Endothelial cell of umbilical vein (primary cell): ENCODE measurements at regions not wholly inside any gene's neighbourhood (a gene's known extent, or its start where the extent isn't known, plus 50 kb on each side); places are given as distances from the start of the nearest gene placed in this dataset.

Experiments
- EZH2 ChIP-seq: IDR thresholded peaks from 2 replicates; pipeline ENCODE4 v1.6.1; 2012; ENCODE audit warnings: borderline replicate concordance, low read depth, mild to moderate bottlenecking, moderate library complexity, low read length, inconsistent platforms; ENCODE audit not compliant: severe bottlenecking
- FOS ChIP-seq: IDR thresholded peaks from 2 replicates; pipeline ENCODE4 v1.6.1; 2011; ENCODE audit warnings: mild to moderate bottlenecking, low read length, moderate library complexity, borderline replicate concordance; ENCODE audit not compliant: insufficient read depth
- JUN ChIP-seq: IDR thresholded peaks from 2 replicates; pipeline ENCODE4 v1.6.1; 2011; ENCODE audit warnings: borderline replicate concordance, low read depth; ENCODE audit not compliant: insufficient read length, insufficient read depth
- MYC ChIP-seq: IDR thresholded peaks from one replicate; pipeline ENCODE4 v1.6.1; 2011; ENCODE audit warnings: mild to moderate bottlenecking, low read depth, low read length
- POLR2A ChIP-seq: IDR thresholded peaks from 2 replicates; pipeline ENCODE4 v1.6.1; 2012; ENCODE audit warnings: low read depth, mild to moderate bottlenecking, control low read depth, low read length
- POLR2AphosphoS5 ChIP-seq: IDR thresholded peaks from 2 replicates; pipeline ENCODE4 v1.6.1; 2012; ENCODE audit warnings: low read depth, mild to moderate bottlenecking, control low read depth, low read length, moderate library complexity; ENCODE audit not compliant: insufficient read depth
- TF ChIP-seq, protein P1 (sequence below), 2 donors: IDR thresholded peaks; 1 replicate in 1 of 2; 2 replicates in 1 of 2; pipeline ENCODE4 v1.5.1; 2011; ENCODE audit warnings: low read length in 2 of 2, mild to moderate bottlenecking in 2 of 2, moderate library complexity in 2 of 2, control low read depth in 1 of 2, inconsistent platforms in 1 of 2, low read depth in 1 of 2; ENCODE audit not compliant: insufficient read depth in 1 of 2; ENCODE audit errors: extremely low read depth in 1 of 2
- TF ChIP-seq, protein P2 (sequence below): IDR thresholded peaks from 2 replicates; pipeline ENCODE4 v1.6.1; 2011; ENCODE audit not compliant: insufficient read depth, insufficient read length

DNA sequence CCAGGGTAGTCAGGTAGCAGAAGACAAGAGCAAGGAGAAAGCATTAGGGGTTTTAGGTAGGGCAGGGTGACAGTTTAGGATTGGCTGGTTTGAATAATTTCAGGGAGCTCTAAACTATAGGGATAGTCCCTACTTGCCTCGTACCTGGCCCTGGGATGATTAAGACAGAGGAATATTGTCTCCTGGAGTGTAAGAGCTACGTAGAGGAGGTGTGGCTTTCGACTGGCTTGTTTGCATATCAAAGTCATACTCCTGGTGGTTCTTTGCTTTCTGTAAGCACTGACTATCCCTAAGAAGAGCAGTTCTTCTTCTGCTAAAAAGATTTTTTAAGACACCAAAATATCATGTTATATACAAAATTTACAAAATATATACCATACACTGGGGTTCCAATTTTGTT is 1867.4 kb downstream of the SUCLG1 start:
- TF ChIP-seq, protein P1, sequence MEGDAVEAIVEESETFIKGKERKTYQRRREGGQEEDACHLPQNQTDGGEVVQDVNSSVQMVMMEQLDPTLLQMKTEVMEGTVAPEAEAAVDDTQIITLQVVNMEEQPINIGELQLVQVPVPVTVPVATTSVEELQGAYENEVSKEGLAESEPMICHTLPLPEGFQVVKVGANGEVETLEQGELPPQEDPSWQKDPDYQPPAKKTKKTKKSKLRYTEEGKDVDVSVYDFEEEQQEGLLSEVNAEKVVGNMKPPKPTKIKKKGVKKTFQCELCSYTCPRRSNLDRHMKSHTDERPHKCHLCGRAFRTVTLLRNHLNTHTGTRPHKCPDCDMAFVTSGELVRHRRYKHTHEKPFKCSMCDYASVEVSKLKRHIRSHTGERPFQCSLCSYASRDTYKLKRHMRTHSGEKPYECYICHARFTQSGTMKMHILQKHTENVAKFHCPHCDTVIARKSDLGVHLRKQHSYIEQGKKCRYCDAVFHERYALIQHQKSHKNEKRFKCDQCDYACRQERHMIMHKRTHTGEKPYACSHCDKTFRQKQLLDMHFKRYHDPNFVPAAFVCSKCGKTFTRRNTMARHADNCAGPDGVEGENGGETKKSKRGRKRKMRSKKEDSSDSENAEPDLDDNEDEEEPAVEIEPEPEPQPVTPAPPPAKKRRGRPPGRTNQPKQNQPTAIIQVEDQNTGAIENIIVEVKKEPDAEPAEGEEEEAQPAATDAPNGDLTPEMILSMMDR (IDR thresholded peaks at IDR 0.05; ENCODE audit: extremely low read depth in 1 of 2, insufficient read depth in 1 of 2, low read depth in 1 of 2, low read length in 2 of 2), result no peak
- no peak for TF ChIP-seq EZH2
- no peak for TF ChIP-seq JUN
- TF ChIP-seq, protein P2, sequence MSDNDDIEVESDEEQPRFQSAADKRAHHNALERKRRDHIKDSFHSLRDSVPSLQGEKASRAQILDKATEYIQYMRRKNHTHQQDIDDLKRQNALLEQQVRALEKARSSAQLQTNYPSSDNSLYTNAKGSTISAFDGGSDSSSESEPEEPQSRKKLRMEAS, result no peak
- no peak for TF ChIP-seq POLR2A
- TF ChIP-seq POLR2AphosphoS5, result no peak
- no peak for TF ChIP-seq FOS
- TF ChIP-seq MYC, result no peak
